Right lobe of liver (tissue), 4 donors: ENCODE measurements at regions not wholly inside any gene's neighbourhood (a gene's known extent, or its start where the extent isn't known, plus 50 kb on each side); places are given as distances from the start of the nearest gene placed in this dataset.

Experiments used
- POLR2A ChIP-seq: fragments of 450-650 bp; IDR thresholded peaks from one replicate; pipeline ENCODE4 v1.6.1; 2017; ENCODE audit warnings: antibody characterized with exemption, mild to moderate bottlenecking
- TF ChIP-seq, protein P1 (sequence below), 4 donors: fragments of 200-600 bp in 3 of 4; fragments of 450-650 bp in 1 of 4; IDR thresholded peaks; one replicate each; pipeline versions ENCODE4 v1.5.1 to v1.8.0; 2016 to 2022; ENCODE audit warnings: antibody characterized with exemption in 4 of 4, mild to moderate bottlenecking in 2 of 4
- donor health status: DM: no; HTN: no; CAD: no.
- donor health status: DM: no; HTN: no; CAD: no.
- donor health status: DM: no; HTN: yes; CAD: no.

DNA sequence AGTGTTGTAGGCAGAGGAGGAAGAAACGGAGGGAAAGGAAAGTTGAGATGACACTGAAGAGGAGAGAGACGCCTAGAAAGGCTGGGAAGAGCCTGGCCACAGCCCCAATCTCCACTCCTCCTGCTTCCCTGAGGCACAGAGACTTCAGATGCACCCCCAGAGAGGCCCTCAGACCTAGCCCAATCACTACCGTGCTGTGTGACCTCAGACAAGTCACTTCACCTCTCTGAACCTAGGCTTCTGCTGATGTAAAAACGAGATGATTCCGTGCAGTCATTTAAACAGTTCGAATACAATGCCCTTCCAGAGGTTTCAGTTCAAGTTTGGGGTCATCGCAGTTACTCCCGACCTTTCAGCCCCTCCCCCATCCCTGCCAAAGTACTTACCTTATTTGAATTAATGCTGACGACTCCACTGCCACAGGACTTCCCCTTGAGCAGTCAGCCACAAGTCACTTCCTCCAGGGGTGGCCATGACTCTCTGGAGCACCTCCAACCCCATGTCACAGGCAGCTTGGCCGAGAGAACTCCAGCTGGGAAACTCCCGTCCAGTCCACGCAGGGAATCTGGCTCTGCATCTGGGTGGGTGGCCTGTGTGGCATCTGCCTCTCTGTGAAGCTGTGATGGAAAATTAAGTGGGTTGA, 105.2 kb upstream of the ID2 start:
- TF ChIP-seq, protein P1, sequence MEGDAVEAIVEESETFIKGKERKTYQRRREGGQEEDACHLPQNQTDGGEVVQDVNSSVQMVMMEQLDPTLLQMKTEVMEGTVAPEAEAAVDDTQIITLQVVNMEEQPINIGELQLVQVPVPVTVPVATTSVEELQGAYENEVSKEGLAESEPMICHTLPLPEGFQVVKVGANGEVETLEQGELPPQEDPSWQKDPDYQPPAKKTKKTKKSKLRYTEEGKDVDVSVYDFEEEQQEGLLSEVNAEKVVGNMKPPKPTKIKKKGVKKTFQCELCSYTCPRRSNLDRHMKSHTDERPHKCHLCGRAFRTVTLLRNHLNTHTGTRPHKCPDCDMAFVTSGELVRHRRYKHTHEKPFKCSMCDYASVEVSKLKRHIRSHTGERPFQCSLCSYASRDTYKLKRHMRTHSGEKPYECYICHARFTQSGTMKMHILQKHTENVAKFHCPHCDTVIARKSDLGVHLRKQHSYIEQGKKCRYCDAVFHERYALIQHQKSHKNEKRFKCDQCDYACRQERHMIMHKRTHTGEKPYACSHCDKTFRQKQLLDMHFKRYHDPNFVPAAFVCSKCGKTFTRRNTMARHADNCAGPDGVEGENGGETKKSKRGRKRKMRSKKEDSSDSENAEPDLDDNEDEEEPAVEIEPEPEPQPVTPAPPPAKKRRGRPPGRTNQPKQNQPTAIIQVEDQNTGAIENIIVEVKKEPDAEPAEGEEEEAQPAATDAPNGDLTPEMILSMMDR (IDR thresholded peaks at IDR 0.05): no peak
- no peak for TF ChIP-seq POLR2A
